Kidney (tissue), 13 donors: ENCODE measurements at regions not wholly inside any gene's neighbourhood (a gene's known extent, or its start where the extent isn't known, plus 50 kb on each side); places are given as distances from the start of the nearest gene placed in this dataset.

Experiments used
- DNase-seq, 5 donors: peaks; one replicate each; pipeline ENCODE4 v3.0.0-alpha.2; 2013 to 2020
- FAIRE-seq: peaks from 2 replicates; lab custom pipeline; 2012; peaks lifted over from hg19 to GRCh38; lab: Jason Lieb, UNC
- H3K27ac ChIP-seq, 2 donors: one replicate each; pipeline ENCODE4 v1.7.0; 2013; ENCODE audit warnings: low read depth in 2 of 2, low read length in 2 of 2, inconsistent platforms in 1 of 2
- H3K27me3 ChIP-seq: one replicate; pipeline ENCODE4 v1.7.1; 2013; ENCODE audit warnings: low read length, inconsistent platforms; ENCODE audit not compliant: control insufficient read depth, insufficient read depth
- H3K36me3 ChIP-seq, 3 donors: one replicate each; pipeline versions ENCODE4 v1.7.0 to v1.7.1; 2013; ENCODE audit warnings: low read length in 3 of 3, control low read depth in 1 of 3, inconsistent platforms in 1 of 3; ENCODE audit not compliant: insufficient read depth in 3 of 3, control insufficient read depth in 2 of 3
- H3K4me1 ChIP-seq, 3 donors: one replicate each; pipeline versions ENCODE4 v1.7.0 to v1.7.1; 2013; ENCODE audit warnings: low read length in 3 of 3, inconsistent platforms in 1 of 3, low read depth in 1 of 3; ENCODE audit not compliant: control insufficient read depth in 2 of 3, insufficient read depth in 2 of 3
- H3K4me3 ChIP-seq, 3 donors: one replicate each; pipeline versions ENCODE4 v1.7.0 to v1.8.1; 2013; ENCODE audit warnings: low read length in 3 of 3, control low read depth in 1 of 3, inconsistent platforms in 1 of 3
- H3K9ac ChIP-seq, 3 donors: one replicate each; pipeline versions ENCODE4 v1.7.0 to v1.7.1; 2013; ENCODE audit warnings: low read length in 3 of 3, control low read depth in 1 of 3, inconsistent platforms in 1 of 3
- H3K9me3 ChIP-seq, 3 donors: one replicate each; pipeline versions ENCODE4 v1.7.0 to v1.7.1; 2013; ENCODE audit warnings: low read length in 3 of 3, control low read depth in 1 of 3, inconsistent platforms in 1 of 3; ENCODE audit not compliant: control insufficient read depth in 2 of 3, insufficient read depth in 1 of 3
- intact Hi-C: fragments of 100-400 bp; cut with DNase I; formaldehyde crosslinking; loops from one replicate; pipeline ENCODE4 v1.11.1; 2022
- TF ChIP-seq, protein P1 (sequence below): IDR thresholded peaks from 3 replicates; pipeline ENCODE4 v1.5.1; 2012; ENCODE audit warnings: mild to moderate bottlenecking, moderate library complexity, borderline replicate concordance; ENCODE audit not compliant: insufficient read depth; ENCODE audit errors: extremely low read depth
- donor health status: control.
- donor health status: control.
- donor health status: control.
- donor health status: control.
- donor health status: control.
- donor health status: DM: yes; HTN: yes; CAD: no.
- donor health status: Normal renal cell carcinoma (clear cell type).

DNA sequence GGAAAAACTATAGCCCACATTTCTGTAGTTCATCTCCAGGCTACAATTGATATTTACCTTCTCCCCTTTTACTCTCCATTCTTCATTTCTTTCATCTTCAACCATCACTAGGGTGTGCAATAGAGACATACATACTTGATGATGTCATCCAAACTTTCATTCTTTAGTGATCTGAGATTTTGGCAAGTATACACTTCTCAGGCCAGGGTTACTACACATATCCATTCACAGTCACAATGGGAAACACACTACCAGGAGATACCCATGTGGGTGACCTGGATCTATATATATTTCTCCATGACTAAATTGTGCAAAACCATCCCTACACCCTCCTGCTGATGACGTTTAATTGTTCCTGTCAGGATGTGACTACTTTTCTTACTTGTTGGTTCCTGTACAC, 769.5 kb upstream of the DPPA4 start:
- intact Hi-C loops, result no loop called here
- H3K27me3 ChIP-seq, result no peaks in the 10 kb centered on the region

DNA sequence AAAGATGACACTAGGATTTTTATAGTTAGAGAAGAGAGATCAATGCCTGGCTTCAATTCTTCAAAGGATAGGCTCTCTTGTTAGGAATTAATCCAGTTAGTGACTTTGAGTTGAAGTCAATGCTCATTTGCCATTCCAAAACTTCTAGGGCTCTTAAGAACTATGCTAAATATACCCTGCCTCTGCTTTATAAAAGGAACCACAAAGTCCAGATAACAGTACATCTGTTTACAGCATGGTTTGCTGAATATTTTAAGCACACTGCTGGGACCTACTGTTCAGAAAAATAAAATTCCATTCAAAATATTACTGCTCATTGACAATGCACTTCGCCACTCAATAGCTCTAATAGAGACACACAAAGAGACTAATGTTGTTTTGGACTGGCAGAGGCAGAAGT, 786.6 kb upstream of the DPPA4 start:
- Histone ChIP-seq H3K27me3 (no peaks in the 10 kb centered on the region), H3K9me3 (no peaks in the 10 kb centered on the region), H3K4me1 (no peaks in the 10 kb centered on the region), H3K4me3 (no peak overlapping the region), H3K36me3 (no peaks in the 10 kb centered on the region), H3K27ac (no peak overlapping the region), H3K9ac (no peak overlapping the region)
- intact Hi-C loops, result no loop called here
- FAIRE-seq (no peak), DNase-seq (no peak)
- TF ChIP-seq, protein P1, sequence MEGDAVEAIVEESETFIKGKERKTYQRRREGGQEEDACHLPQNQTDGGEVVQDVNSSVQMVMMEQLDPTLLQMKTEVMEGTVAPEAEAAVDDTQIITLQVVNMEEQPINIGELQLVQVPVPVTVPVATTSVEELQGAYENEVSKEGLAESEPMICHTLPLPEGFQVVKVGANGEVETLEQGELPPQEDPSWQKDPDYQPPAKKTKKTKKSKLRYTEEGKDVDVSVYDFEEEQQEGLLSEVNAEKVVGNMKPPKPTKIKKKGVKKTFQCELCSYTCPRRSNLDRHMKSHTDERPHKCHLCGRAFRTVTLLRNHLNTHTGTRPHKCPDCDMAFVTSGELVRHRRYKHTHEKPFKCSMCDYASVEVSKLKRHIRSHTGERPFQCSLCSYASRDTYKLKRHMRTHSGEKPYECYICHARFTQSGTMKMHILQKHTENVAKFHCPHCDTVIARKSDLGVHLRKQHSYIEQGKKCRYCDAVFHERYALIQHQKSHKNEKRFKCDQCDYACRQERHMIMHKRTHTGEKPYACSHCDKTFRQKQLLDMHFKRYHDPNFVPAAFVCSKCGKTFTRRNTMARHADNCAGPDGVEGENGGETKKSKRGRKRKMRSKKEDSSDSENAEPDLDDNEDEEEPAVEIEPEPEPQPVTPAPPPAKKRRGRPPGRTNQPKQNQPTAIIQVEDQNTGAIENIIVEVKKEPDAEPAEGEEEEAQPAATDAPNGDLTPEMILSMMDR, result no peak

More for the DNA sequence above, 769.5 kb upstream of the DPPA4 start:
- Histone ChIP-seq H3K9me3 (no peaks in the 10 kb centered on the region), H3K27ac (no peak overlapping the region), H3K4me3 (no peak overlapping the region), H3K9ac (no peak overlapping the region), H3K4me1 (no peaks in the 10 kb centered on the region), H3K36me3 (no peaks in the 10 kb centered on the region)
- FAIRE-seq (no peak), DNase-seq (no peak)
- TF ChIP-seq, protein P1, result no peak

DNA sequence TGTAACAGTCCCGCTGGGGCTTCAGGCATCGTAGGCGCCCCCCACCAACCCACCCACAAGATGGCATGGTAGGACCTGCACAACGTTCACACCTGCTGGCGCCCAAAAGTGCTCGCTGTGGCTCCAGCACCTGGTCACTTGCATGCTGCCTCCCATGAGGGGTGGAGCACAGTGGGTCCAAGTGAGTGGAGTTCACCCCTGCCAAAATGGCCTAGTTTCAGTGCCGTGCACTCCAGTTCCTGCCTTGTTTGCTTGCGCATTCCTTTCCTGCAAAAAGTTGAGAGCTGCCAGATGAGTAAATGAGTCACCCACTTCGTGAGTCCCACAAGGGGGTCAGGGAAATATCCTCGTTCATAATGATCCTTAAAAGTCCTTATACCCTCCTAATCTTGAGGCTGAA, 788.7 kb upstream of the DPPA4 start:
- no peak for DNase-seq
- TF ChIP-seq, protein P1, result no peak
- no peaks in the 10 kb centered on the region for H3K4me1 ChIP-seq
- H3K9ac ChIP-seq, result no peak overlapping the region
- H3K36me3 ChIP-seq, result no peaks in the 10 kb centered on the region
- no peak overlapping the region for H3K27ac ChIP-seq
- H3K9me3 ChIP-seq, result no peaks in the 10 kb centered on the region
- H3K27me3 ChIP-seq, result no peaks in the 10 kb centered on the region
- no peak overlapping the region for H3K4me3 ChIP-seq
- FAIRE-seq, result no peak
- intact Hi-C loops, result no loop called here

DNA sequence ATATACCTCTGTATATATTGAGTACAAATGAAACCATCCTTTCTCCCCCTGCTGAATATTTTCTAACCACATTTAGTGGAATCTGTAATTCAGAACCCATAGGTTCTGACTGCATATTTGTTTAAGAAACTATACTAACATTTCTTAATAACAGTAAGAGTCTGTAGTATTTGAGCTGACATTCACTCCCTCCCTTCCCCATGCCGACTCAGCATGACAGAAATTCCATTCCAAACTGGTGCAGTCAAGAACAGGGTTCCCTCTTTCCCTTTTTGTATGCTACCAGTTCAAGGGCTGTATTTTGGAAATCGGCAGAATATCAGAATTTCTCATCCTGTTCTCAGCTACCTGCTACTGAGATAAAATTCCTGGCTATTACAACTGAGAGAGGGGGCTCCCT, 796.6 kb upstream of the DPPA4 start:
- DNase-seq, result no peak

More for the DNA sequence above, 796.6 kb upstream of the DPPA4 start:
- no peaks in the 10 kb centered on the region for H3K4me1 ChIP-seq
- no peak overlapping the region for H3K9ac ChIP-seq
- no peaks in the 10 kb centered on the region for H3K27me3 ChIP-seq
- H3K27ac ChIP-seq, result no peak overlapping the region
- H3K4me3 ChIP-seq, result no peak overlapping the region
- no peak for FAIRE-seq
- H3K36me3 ChIP-seq, result no peaks in the 10 kb centered on the region
- TF ChIP-seq, protein P1, result no peak
- peaks cover 0 to 6% (median 0%) of the 10 kb centered on the region in 3 donors for H3K9me3 ChIP-seq
- intact Hi-C loops, result no loop called here
